Heart left ventricle (tissue), 16 donors: ENCODE measurements at regions not wholly inside any gene's neighbourhood (a gene's known extent, or its start where the extent isn't known, plus 50 kb on each side); places are given as distances from the start of the nearest gene placed in this dataset.

ENCODE experiments used
- ATAC-seq, 4 donors: fragments of 200-7000 bp; cut with Tn5 transposase; one replicate each; pipeline ENCODE4 v1.9.1; 2020 to 2022; ENCODE audit warnings: moderate library complexity in 4 of 4, mild to moderate bottlenecking in 3 of 4, moderate number of reproducible peaks in 1 of 4
- DNase-seq, 5 donors: peaks; one replicate each; pipeline ENCODE4 v3.0.0-alpha.2; 2020
- H3K27ac ChIP-seq, 12 donors: fragments of 200-600 bp; sonication (generic) in 4 of 12; one replicate each; pipeline versions ENCODE4 v1.5.0 to v1.8.0; 2016 to 2022; ENCODE audit warnings: mild to moderate bottlenecking in 2 of 12
- H3K27me3 ChIP-seq, 9 donors: fragments of 200-600 bp; sonication (generic) in 2 of 9; one replicate each; pipeline versions ENCODE4 v1.5.1 to v1.8.0; 2016 to 2022; ENCODE audit warnings: mild to moderate bottlenecking in 3 of 9
- H3K36me3 ChIP-seq, 9 donors: fragments of 200-600 bp; sonication (generic) in 2 of 9; one replicate each; pipeline versions ENCODE4 v1.5.0 to v1.8.0; 2018 to 2022; ENCODE audit warnings: mild to moderate bottlenecking in 2 of 9
- H3K4me1 ChIP-seq, 12 donors: fragments of 200-600 bp; sonication (generic) in 4 of 12; one replicate each; pipeline versions ENCODE4 v1.5.0 to v1.8.0; 2016 to 2022; ENCODE audit warnings: mild to moderate bottlenecking in 3 of 12
- H3K4me3 ChIP-seq, 12 donors: fragments of 200-600 bp; sonication (generic) in 4 of 12; one replicate each; pipeline versions ENCODE4 v1.5.0 to v1.8.0; 2017 to 2022; ENCODE audit warnings: mild to moderate bottlenecking in 9 of 12, moderate library complexity in 4 of 12
- H3K9me3 ChIP-seq, 12 donors: fragments of 200-600 bp; sonication (generic) in 4 of 12; one replicate each; pipeline versions ENCODE4 v1.5.0 to v1.8.0; 2016 to 2022; ENCODE audit warnings: mild to moderate bottlenecking in 1 of 12
- POLR2A ChIP-seq, 2 donors: fragments of 450-650 bp; IDR thresholded peaks; one replicate each; pipeline ENCODE4 v1.6.1; 2017; ENCODE audit warnings: antibody characterized with exemption in 2 of 2, mild to moderate bottlenecking in 2 of 2, moderate library complexity in 2 of 2
- WGBS, 4 donors: extraction: QIAGEN DNeasy Blood & Tissue Kit in 2 of 4; methylation state at CpG; one replicate each; pipeline versions ENCODE4 v1.1.5 to v1.1.7; 2013 to 2018; 5-methylcytosine and 5-hydroxymethylcytosine counted together
- intact Hi-C, 10 donors: fragments of 100-400 bp; cut with DNase I; formaldehyde crosslinking; loops; one replicate each; pipeline versions ENCODE4 v1.11.1 to v1.14.2; 2022
- TF ChIP-seq, protein P1 (sequence below), 12 donors: fragments of 200-600 bp; sonication (generic) in 4 of 12; IDR thresholded peaks; one replicate each; pipeline versions ENCODE4 v1.5.0 to v1.8.0; 2018 to 2022; ENCODE audit warnings: antibody characterized with exemption in 12 of 12, mild to moderate bottlenecking in 5 of 12
- donor health status: ischemic (EF 13 %, LVEDD 7.1; RV severe dilation, severe dysfunction).
- donor health status: healthy with polysubstance abuse.
- donor health status: DM: no; HTN: yes; CAD: no.
- donor health status: DM: no; HTN: no; CAD: no.
- donor health status: ischemic (EF 25% LVEDD 6.9; RV normal size, moderate dysfunction).
- donor health status: ischemic (EF 25% LVEDD 5.7; RV mildly dilated, moderate dysfunction).
- donor health status: healthy.
- donor health status: DM: yes; HTN: yes; CAD: no.
- donor health status: ischemic (EF 35%, LVEDD 5.7; RV mildly dilated, moderate dysfunction).
- donor health status: nonischemic (EF 11% LVEDD 7.7; RV severe dilation, severe dysfunction).
- donor health status: DM: yes; HTN: yes; CAD: no.
- donor health status: PGD.
- donor health status: ischemic (EF 29% LVEDD 5.4; RV normal size, mild dysfunction).
- donor health status: nonischemic (EF 23%, LVEDD 6.1; RV moderate dilation, normal function).

DNA sequence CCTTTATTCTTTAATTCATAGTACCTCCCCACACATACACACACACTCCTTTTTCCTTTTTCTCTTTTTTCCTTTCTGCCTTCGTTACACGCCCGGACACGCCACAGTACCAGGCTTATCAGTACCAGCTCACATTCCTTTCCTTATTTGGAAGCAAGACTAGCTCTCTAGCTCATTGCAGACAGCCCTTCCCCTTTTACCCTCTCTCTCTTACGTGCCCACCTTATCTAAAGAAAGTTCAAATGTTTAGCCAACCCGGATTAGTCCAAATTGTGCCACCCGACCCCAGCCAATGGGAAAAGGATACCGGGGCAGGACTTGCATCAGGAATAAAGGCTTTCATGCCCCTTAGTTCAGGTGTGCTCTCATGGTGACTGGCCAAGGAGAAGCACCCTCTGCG is 194.7 kb upstream of the VCX3A start:
- no peaks in the 10 kb centered on the region for H3K27me3 ChIP-seq
- WGBS, 4 donors: 27 to 45% (median 36%) methylated on average over 9 of the region's 9 CpGs
- no peak overlapping the region for H3K4me3 ChIP-seq
- H3K9me3 ChIP-seq: no peaks in the 10 kb centered on the region
- intact Hi-C loops: no loop called here
- no peaks in the 10 kb centered on the region for H3K4me1 ChIP-seq
- TF ChIP-seq, protein P1, sequence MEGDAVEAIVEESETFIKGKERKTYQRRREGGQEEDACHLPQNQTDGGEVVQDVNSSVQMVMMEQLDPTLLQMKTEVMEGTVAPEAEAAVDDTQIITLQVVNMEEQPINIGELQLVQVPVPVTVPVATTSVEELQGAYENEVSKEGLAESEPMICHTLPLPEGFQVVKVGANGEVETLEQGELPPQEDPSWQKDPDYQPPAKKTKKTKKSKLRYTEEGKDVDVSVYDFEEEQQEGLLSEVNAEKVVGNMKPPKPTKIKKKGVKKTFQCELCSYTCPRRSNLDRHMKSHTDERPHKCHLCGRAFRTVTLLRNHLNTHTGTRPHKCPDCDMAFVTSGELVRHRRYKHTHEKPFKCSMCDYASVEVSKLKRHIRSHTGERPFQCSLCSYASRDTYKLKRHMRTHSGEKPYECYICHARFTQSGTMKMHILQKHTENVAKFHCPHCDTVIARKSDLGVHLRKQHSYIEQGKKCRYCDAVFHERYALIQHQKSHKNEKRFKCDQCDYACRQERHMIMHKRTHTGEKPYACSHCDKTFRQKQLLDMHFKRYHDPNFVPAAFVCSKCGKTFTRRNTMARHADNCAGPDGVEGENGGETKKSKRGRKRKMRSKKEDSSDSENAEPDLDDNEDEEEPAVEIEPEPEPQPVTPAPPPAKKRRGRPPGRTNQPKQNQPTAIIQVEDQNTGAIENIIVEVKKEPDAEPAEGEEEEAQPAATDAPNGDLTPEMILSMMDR (IDR thresholded peaks at IDR 0.05): no peak
- TF ChIP-seq POLR2A (IDR thresholded peaks at IDR 0.05): no peak
- no peak for DNase-seq
- no peak for ATAC-seq
- H3K36me3 ChIP-seq: no peaks in the 10 kb centered on the region
- H3K27ac ChIP-seq: no peak overlapping the region

DNA sequence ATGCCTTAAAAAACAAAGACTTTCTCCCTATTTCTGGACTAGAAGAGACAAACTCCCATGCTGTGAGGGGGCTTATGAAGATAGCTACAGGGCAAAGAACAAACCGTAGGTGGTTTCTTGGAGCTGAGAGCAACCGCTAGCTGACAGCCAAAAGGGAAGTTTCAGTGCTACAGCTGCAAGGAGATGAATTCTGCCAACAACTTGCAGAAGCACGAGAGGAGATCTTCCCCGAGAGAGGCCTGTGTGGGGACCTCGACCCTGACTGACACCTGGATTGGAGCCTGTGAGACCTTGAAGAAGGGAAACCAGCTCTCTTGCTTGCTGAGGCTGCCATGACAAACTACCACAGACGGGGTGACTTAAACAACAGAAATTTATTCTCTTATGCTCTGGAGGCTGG is 183.8 kb upstream of the VCX3A start:
- intact Hi-C loops: no loop called here
- Histone ChIP-seq H3K27ac (no peak overlapping the region), H3K4me1 (no peaks in the 10 kb centered on the region), H3K36me3 (no peaks in the 10 kb centered on the region), H3K9me3 (no peaks in the 10 kb centered on the region), H3K4me3 (no peak overlapping the region), H3K27me3 (no peaks in the 10 kb centered on the region)
- no peak for TF ChIP-seq POLR2A (IDR thresholded peaks at IDR 0.05)
- TF ChIP-seq, protein P1 (IDR thresholded peaks at IDR 0.05): no peak
- DNase-seq: no peak
- WGBS, 4 donors: 69 to 83% (median 76%) methylated on average over 6 of the region's 6 CpGs
- no peak for ATAC-seq

DNA sequence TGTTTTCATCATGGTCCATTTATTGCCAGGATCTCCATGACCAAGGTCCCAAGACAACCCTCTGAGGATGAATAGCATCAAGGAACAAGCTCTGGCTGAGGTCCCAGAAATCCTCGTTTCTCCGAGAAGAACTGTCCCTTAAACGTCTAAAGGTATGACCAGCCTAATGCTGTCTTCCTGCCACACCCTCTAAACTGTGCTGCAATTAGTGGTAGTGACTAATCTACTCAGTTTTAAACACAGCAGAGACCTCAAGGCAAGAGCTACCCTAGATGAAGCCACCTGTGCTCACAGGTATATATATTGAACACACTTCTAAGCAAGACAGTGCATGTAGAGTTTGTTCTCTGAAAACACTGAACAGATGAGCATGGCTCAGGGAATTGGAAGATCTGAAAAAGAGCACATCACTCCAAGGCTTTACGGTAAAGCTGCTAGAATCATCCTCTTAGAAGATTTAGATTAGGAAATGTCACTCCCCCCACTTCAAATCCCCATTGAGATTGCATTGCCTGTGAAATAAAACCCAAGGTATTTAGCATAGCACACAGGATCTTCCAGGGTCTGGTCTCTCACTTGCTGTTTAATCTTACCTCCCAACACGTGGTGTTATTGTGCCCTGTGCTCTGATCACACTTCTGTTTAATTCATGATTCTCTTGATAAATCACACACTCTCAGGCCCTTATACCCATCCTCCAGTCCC is 173.9 kb upstream of the VCX3A start:
- intact Hi-C loops: no loop called here
- H3K36me3 ChIP-seq: no peaks in the 10 kb centered on the region
- H3K9me3 ChIP-seq: no peaks in the 10 kb centered on the region
- ATAC-seq (no peak), DNase-seq (no peak)
- no peak overlapping the region for H3K4me3 ChIP-seq
- TF ChIP-seq POLR2A (IDR thresholded peaks at IDR 0.05): no peak
- TF ChIP-seq, protein P1 (IDR thresholded peaks at IDR 0.05): no peak
- 64 to 68% (median 66%) methylated on average over 5 of the region's 5 CpGs for WGBS, 4 donors
- H3K27ac ChIP-seq: no peak overlapping the region
- no peaks in the 10 kb centered on the region for H3K4me1 ChIP-seq
- no peaks in the 10 kb centered on the region for H3K27me3 ChIP-seq

DNA sequence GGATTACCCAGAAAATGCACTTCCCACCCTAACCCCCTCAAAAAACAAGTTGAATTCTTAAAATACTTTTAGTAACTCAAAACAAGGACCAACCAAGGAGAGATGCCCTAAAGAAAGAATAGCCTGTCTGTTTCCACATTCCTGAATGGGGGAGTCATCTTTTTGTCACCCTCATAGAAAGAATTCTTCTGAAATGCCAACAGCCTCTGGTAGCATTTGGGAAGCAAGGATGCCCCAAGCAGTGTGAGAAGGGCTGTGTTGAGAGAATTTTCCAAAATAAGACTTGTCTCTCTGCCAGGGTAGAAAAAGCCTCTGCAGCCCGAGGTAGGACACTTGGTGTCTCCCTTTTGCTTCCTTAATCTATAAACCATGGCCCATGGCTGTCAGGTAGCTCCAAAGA is 173.1 kb upstream of the VCX3A start:
- no peak overlapping the region for H3K4me3 ChIP-seq
- H3K4me1 ChIP-seq: no peaks in the 10 kb centered on the region
- DNase-seq: no peak
- TF ChIP-seq, protein P1 (IDR thresholded peaks at IDR 0.05): no peak
- TF ChIP-seq POLR2A (IDR thresholded peaks at IDR 0.05): no peak
- no peaks in the 10 kb centered on the region for H3K9me3 ChIP-seq
- intact Hi-C loops: no loop called here
- H3K27ac ChIP-seq: no peak overlapping the region
- no peaks in the 10 kb centered on the region for H3K27me3 ChIP-seq
- 19 to 44% (median 28%) methylated on average over 1 of the region's 1 CpG for WGBS, 4 donors
- H3K36me3 ChIP-seq: no peaks in the 10 kb centered on the region
- ATAC-seq: no peak
